ENCODE measurements at regions not wholly inside any gene's neighbourhood (a gene's known extent, or its start where the extent isn't known, plus 50 kb on each side); places are given as distances from the start of the nearest gene placed in this dataset.
A peak's percentile ranks its signal among the peaks of the same experiment; 100 is the strongest.

DNA sequence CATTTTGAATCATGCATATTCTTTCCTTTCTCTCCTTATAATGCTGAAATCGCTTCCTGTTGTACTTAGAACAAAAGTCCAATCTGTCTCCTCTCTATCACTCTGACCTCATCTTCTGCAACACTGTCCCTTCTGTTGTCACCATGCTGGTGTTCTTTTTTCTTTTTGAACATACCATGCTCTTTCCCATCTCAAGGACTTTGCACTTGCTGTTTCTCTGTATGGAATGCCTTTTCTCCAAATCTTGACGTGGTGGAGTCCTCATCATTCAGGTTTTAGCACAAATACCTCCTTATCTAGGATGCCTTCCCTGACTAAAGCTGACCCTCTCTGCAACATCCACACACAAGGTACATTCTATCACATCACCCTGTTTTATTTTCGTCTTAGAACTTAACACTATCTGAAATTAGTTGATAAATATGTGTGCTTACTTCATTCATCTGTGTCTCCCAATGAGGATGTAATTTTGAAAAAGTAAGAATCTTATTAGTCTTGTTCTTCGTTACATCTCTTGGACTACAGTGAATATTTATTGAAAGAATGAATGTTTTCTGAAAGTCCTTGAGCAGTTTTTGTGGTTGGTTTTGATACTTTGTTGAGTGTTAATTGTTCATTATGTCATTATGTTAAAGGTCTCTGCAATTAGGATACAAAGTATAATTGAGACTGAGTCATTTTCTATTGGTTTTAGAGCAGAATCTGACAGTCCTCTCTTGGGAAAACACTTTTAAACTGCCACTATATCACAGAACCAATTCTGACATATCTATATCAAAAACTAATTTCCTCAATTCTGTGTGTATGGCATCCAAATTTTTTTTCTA lies 145.3 kb upstream of the RASA1 start:
- DNase-seq (ENCODE audit: low read depth in 1 of 2, low spot score in 1 of 2) = no peak
- TF ChIP-seq POLR2AphosphoS5 (IDR thresholded peaks at IDR 0.05; ENCODE audit: low read depth) = no peak
- TF ChIP-seq, protein P1, sequence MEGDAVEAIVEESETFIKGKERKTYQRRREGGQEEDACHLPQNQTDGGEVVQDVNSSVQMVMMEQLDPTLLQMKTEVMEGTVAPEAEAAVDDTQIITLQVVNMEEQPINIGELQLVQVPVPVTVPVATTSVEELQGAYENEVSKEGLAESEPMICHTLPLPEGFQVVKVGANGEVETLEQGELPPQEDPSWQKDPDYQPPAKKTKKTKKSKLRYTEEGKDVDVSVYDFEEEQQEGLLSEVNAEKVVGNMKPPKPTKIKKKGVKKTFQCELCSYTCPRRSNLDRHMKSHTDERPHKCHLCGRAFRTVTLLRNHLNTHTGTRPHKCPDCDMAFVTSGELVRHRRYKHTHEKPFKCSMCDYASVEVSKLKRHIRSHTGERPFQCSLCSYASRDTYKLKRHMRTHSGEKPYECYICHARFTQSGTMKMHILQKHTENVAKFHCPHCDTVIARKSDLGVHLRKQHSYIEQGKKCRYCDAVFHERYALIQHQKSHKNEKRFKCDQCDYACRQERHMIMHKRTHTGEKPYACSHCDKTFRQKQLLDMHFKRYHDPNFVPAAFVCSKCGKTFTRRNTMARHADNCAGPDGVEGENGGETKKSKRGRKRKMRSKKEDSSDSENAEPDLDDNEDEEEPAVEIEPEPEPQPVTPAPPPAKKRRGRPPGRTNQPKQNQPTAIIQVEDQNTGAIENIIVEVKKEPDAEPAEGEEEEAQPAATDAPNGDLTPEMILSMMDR (IDR thresholded peaks at IDR 0.05; ENCODE audit: insufficient read depth, low read length) = no peak
- TF ChIP-seq, protein P2, sequence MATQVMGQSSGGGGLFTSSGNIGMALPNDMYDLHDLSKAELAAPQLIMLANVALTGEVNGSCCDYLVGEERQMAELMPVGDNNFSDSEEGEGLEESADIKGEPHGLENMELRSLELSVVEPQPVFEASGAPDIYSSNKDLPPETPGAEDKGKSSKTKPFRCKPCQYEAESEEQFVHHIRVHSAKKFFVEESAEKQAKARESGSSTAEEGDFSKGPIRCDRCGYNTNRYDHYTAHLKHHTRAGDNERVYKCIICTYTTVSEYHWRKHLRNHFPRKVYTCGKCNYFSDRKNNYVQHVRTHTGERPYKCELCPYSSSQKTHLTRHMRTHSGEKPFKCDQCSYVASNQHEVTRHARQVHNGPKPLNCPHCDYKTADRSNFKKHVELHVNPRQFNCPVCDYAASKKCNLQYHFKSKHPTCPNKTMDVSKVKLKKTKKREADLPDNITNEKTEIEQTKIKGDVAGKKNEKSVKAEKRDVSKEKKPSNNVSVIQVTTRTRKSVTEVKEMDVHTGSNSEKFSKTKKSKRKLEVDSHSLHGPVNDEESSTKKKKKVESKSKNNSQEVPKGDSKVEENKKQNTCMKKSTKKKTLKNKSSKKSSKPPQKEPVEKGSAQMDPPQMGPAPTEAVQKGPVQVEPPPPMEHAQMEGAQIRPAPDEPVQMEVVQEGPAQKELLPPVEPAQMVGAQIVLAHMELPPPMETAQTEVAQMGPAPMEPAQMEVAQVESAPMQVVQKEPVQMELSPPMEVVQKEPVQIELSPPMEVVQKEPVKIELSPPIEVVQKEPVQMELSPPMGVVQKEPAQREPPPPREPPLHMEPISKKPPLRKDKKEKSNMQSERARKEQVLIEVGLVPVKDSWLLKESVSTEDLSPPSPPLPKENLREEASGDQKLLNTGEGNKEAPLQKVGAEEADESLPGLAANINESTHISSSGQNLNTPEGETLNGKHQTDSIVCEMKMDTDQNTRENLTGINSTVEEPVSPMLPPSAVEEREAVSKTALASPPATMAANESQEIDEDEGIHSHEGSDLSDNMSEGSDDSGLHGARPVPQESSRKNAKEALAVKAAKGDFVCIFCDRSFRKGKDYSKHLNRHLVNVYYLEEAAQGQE (IDR thresholded peaks at IDR 0.05; ENCODE audit: insufficient replicate concordance, low read depth) = no peak
- TF ChIP-seq GABPA (IDR thresholded peaks at IDR 0.05; ENCODE audit: low read depth) = no peak
- TF ChIP-seq SPI1 (IDR thresholded peaks at IDR 0.05; ENCODE audit: borderline replicate concordance, low read depth) = no peak

DNA sequence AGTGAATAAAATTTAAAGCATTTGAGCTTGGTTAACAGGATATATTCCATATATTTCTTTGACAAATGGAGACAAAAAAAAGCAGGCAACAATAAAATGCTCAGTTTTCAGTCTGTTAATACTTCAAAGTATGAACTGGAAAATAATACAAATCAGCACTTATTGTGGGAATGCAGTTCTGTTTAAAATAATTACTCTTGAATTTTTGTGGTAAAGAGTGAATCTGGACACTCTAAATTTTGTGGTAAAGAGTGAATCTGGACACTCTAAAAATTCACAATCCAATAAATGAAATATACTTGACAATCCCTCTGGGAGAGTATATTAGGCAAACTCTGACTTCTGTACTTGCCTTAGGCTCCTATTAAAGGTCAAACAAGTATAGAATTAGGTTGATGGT lies 141.9 kb upstream of the RASA1 start:
- no peak for DNase-seq (ENCODE audit: low read depth in 1 of 2, low spot score in 1 of 2)
- no peak for TF ChIP-seq SPI1 (IDR thresholded peaks at IDR 0.05; ENCODE audit: borderline replicate concordance, low read depth)
- TF ChIP-seq, protein P2 (IDR thresholded peaks at IDR 0.05; ENCODE audit: insufficient replicate concordance, low read depth) = no peak
- TF ChIP-seq, protein P1 (IDR thresholded peaks at IDR 0.05; ENCODE audit: insufficient read depth, low read length) = no peak
- no peak for TF ChIP-seq GABPA (IDR thresholded peaks at IDR 0.05; ENCODE audit: low read depth)
- no peak for TF ChIP-seq POLR2AphosphoS5 (IDR thresholded peaks at IDR 0.05; ENCODE audit: low read depth)
- no peaks in the 10 kb centered on the region for H3K27me3 ChIP-seq (ENCODE audit: insufficient read depth, poor library complexity, severe bottlenecking)
- no peak overlapping the region for H3K27ac ChIP-seq (replicated peaks)
- no peak overlapping the region for H3K4me3 ChIP-seq (replicated peaks; ENCODE audit: insufficient read depth, low read length)

More for the DNA sequence above, 145.3 kb upstream of the RASA1 start:
- no peak overlapping the region for H3K4me3 ChIP-seq (replicated peaks; ENCODE audit: insufficient read depth, low read length)
- no peaks in the 10 kb centered on the region for H3K27me3 ChIP-seq (ENCODE audit: insufficient read depth, poor library complexity, severe bottlenecking)
- peak overlapping the region; percentile 63 for H3K27ac ChIP-seq (replicated peaks)

DNA sequence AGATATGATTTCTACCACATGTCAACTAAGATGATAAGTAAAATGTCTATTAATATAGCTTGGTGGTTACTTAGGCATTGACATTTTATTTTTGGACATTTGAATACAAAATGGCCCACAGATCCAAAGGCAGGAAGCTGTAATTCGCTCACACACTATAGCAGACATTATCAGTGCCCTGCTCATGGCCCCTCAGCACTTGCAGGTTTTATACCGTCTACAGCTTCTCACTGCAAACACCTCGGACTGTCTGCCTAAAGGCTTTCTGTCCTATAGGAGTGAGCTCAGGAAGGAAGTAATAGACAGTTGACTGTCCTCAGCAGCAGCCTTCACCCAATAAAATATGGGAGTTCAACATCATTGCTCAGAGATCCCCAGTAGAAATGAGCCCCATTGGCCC lies 140.8 kb upstream of the RASA1 start:
- Histone ChIP-seq H3K27me3 (ENCODE audit: insufficient read depth, poor library complexity, severe bottlenecking) (no peaks in the 10 kb centered on the region), H3K4me3 (replicated peaks; ENCODE audit: insufficient read depth, low read length) (no peak overlapping the region), H3K27ac (replicated peaks) (no peak overlapping the region)
- no peak for DNase-seq (ENCODE audit: low read depth in 1 of 2, low spot score in 1 of 2)
- no peak for TF ChIP-seq GABPA (IDR thresholded peaks at IDR 0.05; ENCODE audit: low read depth)
- no peak for TF ChIP-seq SPI1 (IDR thresholded peaks at IDR 0.05; ENCODE audit: borderline replicate concordance, low read depth)
- TF ChIP-seq, protein P2 (IDR thresholded peaks at IDR 0.05; ENCODE audit: insufficient replicate concordance, low read depth) = no peak
- TF ChIP-seq, protein P1 (IDR thresholded peaks at IDR 0.05; ENCODE audit: insufficient read depth, low read length) = no peak
- TF ChIP-seq POLR2AphosphoS5 (IDR thresholded peaks at IDR 0.05; ENCODE audit: low read depth) = no peak

All from HL-60 (cell line).